GM21423 (cell line): ENCODE measurements at regions not wholly inside any gene's neighbourhood (a gene's known extent, or its start where the extent isn't known, plus 50 kb on each side); places are given as distances from the start of the nearest gene placed in this dataset.

Experiments used
- ATAC-seq: cut with Tn5 transposase; IDR thresholded peaks from one replicate; pipeline ENCODE4 v1.9.1; 2021; ENCODE audit warnings: mild to moderate bottlenecking, moderate library complexity; ENCODE audit not compliant: unreplicated experiment

GRCh38 chr1:50300297-50300696 lies 122.9 kb downstream of the DMRTA2 start:
- no peak for ATAC-seq

DNA sequence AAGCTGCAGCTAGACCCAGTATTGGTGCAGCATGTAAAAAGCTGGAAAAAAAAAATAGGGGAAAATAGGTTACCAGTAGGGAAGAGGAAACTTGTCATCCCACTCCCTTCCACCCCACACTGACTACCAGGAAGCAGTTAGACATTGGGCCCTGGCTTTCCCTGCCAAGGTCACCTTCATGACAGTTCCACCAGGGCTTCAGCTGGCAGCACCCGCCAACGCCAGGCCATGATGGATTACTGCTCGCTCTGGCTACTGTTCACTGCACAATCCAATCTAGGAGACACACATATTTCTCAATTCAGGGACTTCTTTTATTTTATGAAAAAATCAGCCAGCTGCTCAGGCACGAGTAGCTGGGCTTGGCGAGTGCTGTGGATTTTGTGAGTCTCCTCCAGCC lies 127.7 kb downstream of the DMRTA2 start:
- no peak for ATAC-seq

- no peak for ATAC-seq
Observed at GRCh38 chr1:50292276-50292675, 131.0 kb downstream of the DMRTA2 start.

DNA sequence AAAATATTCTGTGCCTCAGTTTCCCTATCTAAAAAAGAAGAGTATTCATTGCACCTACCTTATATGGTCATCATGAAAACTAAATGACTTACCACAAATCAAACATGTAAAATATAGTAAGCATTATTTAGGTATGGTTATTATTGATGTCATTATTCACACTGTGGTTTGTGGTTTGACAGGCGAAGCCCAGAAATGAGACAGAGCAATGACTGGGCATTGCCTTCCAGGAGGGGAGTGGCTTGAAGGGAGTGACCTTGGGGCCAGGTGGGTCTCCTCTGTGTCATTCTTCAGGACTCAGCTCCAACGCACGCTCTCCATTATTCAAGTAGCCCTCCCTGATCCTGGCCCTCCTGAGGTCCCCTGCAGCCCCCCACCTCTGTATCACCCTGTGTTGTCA lies 133.7 kb downstream of the DMRTA2 start:
- peak; percentile 60 for ATAC-seq

DNA sequence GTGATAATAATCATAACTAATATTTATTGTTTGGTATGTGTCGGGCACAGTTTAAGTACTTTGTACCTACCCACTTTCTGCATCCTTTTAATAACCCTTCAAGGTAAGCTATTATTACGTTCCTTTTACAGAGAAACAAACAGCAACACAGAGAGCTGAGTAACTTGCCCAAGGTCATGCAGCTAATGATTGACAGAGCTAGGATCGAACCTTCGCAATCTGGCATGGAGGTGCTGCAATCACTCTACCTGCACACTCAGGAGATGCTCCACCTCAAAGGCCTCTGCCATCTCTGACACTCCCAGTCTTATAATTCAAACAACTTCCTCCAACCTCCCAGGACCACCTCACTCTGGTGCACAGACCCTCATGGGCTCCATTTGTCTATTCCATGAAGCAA lies 137.2 kb downstream of the DMRTA2 start:
- ATAC-seq, result no peak

DNA sequence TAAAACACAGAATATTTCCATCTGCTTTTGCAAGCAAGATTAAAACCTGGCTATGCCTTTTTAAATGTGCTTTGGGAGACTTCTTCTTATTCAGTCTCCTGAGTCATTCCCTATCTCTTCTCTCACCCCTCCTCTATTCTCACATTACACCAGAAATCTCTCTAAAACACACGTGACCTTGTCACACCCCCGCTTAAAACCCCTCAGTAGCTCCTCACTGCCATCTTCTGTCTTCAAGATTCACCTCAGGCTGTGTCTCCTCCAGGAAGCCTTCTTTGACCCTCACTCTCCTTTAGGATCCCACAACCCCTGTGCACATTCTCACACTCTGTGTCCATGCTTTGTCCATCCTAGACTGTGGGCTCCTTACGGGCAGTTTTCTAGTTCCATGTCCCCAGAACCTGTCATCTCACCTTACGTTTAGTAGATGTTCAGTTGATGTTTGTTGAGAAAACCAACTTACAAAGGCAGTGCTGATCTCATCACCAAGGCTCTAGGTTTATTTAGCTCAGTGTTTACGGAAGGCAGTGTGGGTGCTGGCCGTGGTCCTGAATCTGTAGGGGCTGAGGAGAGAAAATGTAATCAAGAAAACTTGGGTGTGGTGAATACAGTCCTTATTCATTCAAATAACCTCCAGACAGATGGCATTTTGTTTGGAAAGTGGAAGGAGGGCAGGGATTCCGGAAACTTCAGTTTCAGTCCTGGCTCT lies 143.5 kb downstream of the DMRTA2 start:
- no peak for ATAC-seq

DNA sequence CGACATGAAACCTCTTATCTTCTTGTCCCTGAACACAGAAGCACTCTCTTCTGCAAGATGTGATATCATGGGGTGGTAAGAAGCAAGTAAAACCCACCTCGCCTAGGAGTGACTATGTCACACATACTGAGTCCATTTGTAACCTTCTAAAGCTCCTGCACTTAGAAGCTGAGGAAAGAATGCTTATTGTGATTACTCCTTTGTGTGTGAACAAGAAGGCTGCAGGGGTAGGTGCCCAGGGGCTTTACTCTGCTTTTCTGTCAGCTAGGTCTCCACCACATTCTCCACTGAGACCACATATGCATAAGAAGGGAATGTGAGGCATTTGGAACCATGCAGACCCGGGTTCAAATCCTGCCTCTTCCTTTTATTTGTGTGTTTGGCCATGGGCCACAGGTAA lies 144.3 kb downstream of the DMRTA2 start:
- no peak for ATAC-seq

- no peak for ATAC-seq
Observed at GRCh38 chr1:50278410-50278809, 144.8 kb downstream of the DMRTA2 start.

DNA sequence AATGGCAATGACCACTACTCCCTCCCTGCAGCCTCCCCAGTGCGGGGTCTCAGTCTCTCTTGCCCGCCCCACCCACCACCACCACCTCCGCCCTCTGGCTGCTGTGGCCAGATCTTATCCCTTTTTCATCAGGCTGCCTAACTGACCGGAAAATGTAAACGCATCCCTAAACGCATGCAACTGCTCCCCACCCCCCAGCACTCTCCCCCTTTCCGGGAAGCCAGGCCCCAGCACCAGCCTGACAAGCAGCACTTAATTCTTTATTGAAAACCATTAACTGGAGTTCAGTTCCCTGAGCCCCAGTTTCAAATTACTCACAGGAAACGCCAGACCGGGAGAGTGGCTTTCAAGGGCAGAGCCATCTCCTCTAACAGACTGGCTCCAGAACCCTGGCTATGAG lies 147.7 kb downstream of the DMRTA2 start:
- no peak for ATAC-seq

DNA sequence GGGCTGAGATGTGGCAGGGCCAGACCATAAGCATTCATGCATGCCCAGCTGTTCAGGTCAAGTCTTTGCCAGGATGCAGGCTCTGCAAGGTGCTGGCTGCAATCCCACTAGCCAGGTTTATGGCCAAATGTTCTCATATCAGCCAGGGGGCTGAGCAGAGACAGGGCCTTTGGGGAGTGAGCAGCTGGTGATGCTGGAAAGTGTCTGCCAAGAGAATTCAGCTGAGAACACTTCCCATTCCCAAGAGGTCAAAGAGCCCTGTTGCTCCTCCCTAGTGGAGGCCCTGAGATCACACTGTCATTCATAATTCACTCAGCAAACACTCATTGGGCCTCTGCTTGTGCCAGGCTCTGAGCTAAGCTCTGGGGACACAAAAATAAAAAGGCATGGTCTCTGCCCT lies 150.3 kb downstream of the DMRTA2 start:
- ATAC-seq, result no peak

GRCh38 chr1:50271968-50272578 lies 151.2 kb downstream of the DMRTA2 start:
- ATAC-seq, result no peak

- ATAC-seq, result no peak
Observed at GRCh38 chr1:50271337-50271736, 151.9 kb downstream of the DMRTA2 start.

- ATAC-seq, result no peak
Observed at GRCh38 chr1:50270926-50271325, 152.3 kb downstream of the DMRTA2 start.

- ATAC-seq, result no peak
Observed at GRCh38 chr1:50268049-50268448, 155.2 kb downstream of the DMRTA2 start.

- ATAC-seq, result no peak
Observed at GRCh38 chr1:50266509-50266908, 156.7 kb downstream of the DMRTA2 start.

DNA sequence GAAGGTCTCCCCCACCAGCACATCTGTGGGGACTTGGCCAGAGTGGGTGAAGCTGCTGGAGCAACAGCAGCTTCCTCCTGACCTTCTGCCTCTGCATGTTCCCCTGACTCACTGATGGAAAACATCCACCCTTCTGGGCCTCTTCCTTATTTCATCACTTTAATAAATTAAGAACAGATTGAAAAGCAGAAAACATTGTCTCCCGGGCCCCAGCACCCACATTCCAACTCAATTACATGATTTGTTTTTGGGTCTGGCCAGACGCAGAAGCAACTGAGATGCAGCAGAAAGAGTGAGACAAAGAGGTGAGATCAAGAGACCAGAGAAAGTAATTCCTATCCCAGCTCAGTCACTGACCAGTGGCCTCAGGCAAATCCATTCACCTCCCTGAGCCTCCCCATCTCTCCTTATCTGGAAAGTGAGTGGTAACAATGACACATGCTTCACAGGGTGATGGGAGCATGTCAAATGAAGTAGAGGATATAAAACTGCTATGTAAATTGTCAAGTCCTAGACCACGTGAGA lies 157.1 kb downstream of the ELAVL4 start:
- no peak for ATAC-seq

- ATAC-seq, result no peak
Observed at GRCh38 chr1:50264590-50264989, 155.9 kb downstream of the ELAVL4 start.

DNA sequence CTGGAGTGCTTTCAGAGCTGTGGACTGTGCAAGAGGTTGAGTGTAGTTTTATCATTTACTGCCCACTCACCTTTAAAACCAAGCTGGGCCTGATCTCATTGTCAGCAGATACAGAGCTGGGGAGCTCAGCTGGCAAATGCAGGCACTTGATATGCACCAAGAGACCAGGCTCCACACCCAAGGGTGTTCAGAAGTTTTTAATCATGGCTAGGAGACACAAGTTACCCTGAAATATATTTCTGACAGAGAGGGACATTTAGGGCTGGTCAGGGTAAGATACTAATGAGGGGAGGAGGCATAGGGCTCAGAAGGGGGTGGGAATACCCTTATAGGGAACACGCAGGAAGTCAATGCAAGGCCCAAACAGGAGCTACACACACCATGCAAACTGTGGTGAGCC lies 153.7 kb downstream of the ELAVL4 start:
- no peak for ATAC-seq

DNA sequence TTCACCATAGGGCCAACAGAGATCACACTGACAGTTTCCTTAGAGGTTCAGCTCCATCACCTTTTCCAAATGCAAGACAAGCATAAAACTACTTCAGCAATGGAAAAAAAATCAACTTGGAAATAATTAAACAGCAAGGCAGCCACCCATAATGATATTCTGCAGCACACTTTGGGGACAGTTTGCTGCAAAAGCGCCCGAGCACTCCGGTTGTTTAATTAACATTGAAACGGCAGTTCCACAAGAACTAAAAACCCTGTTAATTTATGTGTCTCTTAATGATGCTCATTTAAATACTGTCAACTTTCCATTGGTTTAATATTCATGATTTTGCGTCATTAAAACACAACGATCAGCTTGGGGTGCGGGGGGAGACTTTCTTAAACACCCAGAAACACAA lies 153.2 kb downstream of the ELAVL4 start:
- no peak for ATAC-seq

DNA sequence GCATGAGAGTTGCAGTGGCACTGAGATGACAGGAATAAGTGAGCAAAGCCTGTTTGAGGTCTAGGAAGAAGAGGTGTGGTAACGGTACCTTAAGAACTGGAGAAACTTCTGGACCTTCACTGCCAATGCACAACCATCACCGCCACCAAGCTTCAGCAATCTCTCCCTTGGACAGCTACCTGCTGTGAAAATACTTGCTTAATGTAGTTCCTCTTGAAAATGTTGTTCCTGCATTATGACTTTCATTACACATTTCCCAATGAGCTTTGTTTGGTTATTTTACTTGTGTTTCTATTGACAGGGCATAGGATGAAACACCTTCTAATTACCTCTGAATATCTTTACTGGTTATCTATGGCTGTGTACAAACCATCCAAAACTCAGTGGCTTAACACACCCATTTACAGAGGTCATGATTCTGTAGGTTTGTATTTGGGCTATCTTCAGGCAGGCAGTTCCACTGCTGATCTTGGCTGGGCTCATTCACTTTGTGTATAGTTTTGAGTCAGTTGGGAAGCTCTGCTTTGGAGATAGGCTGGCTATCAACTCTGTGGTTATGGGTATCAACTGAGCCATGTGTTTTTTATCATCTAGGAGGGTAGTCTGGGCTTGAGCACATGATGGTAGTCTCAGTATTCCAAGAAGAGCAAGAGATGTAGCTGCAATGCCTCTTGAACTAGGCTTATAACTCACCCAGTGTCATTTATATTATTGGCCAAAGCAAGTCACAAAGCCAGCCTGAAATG lies 149.4 kb downstream of the ELAVL4 start:
- no peak for ATAC-seq

DNA sequence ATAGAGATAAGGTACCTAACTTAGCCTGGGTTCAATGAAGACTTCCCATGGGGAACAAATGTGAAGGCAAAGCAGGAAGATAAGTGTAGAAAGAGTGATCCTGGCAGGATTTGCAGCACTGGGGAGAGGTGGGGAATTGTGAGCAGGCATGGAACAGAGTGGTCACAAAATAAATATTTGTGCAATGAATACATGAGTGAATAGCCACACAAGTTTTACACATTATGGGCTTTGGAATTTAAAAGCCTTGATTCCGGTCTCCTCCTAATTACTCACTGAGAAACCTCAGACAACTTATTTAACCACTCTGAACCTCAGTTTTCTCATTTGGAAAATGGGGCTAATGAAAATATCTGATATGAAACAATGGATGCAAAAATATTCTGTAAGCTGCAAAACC lies 148.3 kb downstream of the ELAVL4 start:
- ATAC-seq, result no peak
